ENCODE measurements at regions not wholly inside any gene's neighbourhood (a gene's known extent, or its start where the extent isn't known, plus 50 kb on each side); places are given as distances from the start of the nearest gene placed in this dataset.

DNA sequence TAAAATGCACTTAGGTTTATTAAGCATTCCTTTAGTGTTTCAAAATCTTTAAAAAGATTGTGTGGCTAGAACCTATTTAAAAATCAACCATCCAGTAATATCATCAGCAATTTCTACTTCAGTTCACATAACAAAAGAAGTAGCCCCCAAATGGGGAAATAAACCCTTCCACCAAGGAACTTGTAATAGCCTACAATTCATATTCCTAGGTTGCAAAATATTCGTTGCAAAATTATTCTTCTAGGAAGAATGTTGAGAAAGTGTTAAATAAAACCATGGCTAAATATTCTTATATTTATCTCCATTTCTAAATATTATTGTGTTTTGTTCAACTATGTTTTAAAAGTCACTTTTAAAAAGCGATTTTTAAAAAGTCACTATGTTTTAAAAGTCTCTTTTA lies 177.9 kb upstream of the PRLR start:
- TF ChIP-seq POLR2AphosphoS5 (IDR thresholded peaks at IDR 0.05; ENCODE audit: insufficient read depth in 1 of 2, low read depth in 1 of 2): no peak
- no peak for TF ChIP-seq POLR2A (IDR thresholded peaks at IDR 0.05)
- TF ChIP-seq, protein P1, sequence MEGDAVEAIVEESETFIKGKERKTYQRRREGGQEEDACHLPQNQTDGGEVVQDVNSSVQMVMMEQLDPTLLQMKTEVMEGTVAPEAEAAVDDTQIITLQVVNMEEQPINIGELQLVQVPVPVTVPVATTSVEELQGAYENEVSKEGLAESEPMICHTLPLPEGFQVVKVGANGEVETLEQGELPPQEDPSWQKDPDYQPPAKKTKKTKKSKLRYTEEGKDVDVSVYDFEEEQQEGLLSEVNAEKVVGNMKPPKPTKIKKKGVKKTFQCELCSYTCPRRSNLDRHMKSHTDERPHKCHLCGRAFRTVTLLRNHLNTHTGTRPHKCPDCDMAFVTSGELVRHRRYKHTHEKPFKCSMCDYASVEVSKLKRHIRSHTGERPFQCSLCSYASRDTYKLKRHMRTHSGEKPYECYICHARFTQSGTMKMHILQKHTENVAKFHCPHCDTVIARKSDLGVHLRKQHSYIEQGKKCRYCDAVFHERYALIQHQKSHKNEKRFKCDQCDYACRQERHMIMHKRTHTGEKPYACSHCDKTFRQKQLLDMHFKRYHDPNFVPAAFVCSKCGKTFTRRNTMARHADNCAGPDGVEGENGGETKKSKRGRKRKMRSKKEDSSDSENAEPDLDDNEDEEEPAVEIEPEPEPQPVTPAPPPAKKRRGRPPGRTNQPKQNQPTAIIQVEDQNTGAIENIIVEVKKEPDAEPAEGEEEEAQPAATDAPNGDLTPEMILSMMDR (IDR thresholded peaks at IDR 0.05): no peak
- no peaks in the 10 kb centered on the region for H3K27me3 ChIP-seq
- no peaks in the 10 kb centered on the region for H3K36me3 ChIP-seq
- no peak overlapping the region for H3K4me3 ChIP-seq
- no peaks in the 10 kb centered on the region for H3K4me1 ChIP-seq
- intact Hi-C loops (cut with DNase I): no loop called here
- H3K9me3 ChIP-seq: no peaks in the 10 kb centered on the region
- DNase-seq (ENCODE audit: extremely low spot score in 2 of 2): no peak
- no peak overlapping the region for H3K27ac ChIP-seq

GRCh38 chr5:35407697-35408096 lies 177.4 kb upstream of the PRLR start:
- TF ChIP-seq, protein P1 (IDR thresholded peaks at IDR 0.05): no peak
- TF ChIP-seq POLR2A (IDR thresholded peaks at IDR 0.05): no peak
- TF ChIP-seq POLR2AphosphoS5 (IDR thresholded peaks at IDR 0.05; ENCODE audit: insufficient read depth in 1 of 2, low read depth in 1 of 2): no peak
- Histone ChIP-seq H3K27me3 (no peaks in the 10 kb centered on the region), H3K36me3 (no peaks in the 10 kb centered on the region), H3K27ac (no peak overlapping the region), H3K4me1 (no peaks in the 10 kb centered on the region), H3K9me3 (no peaks in the 10 kb centered on the region), H3K4me3 (no peak overlapping the region)
- intact Hi-C loops (cut with DNase I): no loop called here
- DNase-seq (ENCODE audit: extremely low spot score in 2 of 2): no peak

DNA sequence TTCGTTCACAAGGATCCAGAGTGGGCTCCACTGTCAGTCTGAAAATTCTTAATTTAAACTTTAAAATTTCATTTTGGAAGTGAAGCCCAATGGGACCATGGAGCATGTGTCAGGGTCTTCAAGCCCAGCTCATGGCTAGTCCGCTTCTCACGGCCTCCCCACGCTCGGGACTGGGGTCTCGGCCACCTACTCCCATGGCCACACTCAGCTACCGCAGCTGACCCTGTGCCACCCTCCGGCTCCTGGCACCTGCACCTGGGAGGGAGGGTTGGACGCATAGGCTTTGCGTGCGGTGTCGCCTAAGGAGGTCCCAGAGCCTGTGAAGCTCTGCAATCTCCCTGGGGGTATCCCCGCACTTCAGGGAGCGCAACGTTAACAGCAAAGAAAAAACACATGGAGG lies 175.7 kb upstream of the PRLR start:
- no peaks in the 10 kb centered on the region for H3K4me1 ChIP-seq
- intact Hi-C loops (cut with DNase I): no loop called here
- H3K27me3 ChIP-seq: no peaks in the 10 kb centered on the region
- H3K36me3 ChIP-seq: no peaks in the 10 kb centered on the region
- H3K9me3 ChIP-seq: no peaks in the 10 kb centered on the region
- TF ChIP-seq, protein P1 (IDR thresholded peaks at IDR 0.05): no peak
- TF ChIP-seq POLR2AphosphoS5 (IDR thresholded peaks at IDR 0.05; ENCODE audit: insufficient read depth in 1 of 2, low read depth in 1 of 2) (no peak), POLR2A (IDR thresholded peaks at IDR 0.05) (no peak)
- no peak overlapping the region for H3K27ac ChIP-seq
- DNase-seq (ENCODE audit: extremely low spot score in 2 of 2): no peak
- no peak overlapping the region for H3K4me3 ChIP-seq

- no peak overlapping the region for H3K27ac ChIP-seq
- H3K36me3 ChIP-seq: no peaks in the 10 kb centered on the region
- TF ChIP-seq POLR2A (IDR thresholded peaks at IDR 0.05): no peak
- H3K4me3 ChIP-seq: no peak overlapping the region
- H3K4me1 ChIP-seq: no peaks in the 10 kb centered on the region
- DNase-seq (ENCODE audit: extremely low spot score in 2 of 2): no peak
- H3K9me3 ChIP-seq: no peaks in the 10 kb centered on the region
- intact Hi-C loops (cut with DNase I): no loop called here
- no peaks in the 10 kb centered on the region for H3K27me3 ChIP-seq
These were observed 174.4 kb upstream of the PRLR start for GRCh38 chr5:35404701-35405100.

DNA sequence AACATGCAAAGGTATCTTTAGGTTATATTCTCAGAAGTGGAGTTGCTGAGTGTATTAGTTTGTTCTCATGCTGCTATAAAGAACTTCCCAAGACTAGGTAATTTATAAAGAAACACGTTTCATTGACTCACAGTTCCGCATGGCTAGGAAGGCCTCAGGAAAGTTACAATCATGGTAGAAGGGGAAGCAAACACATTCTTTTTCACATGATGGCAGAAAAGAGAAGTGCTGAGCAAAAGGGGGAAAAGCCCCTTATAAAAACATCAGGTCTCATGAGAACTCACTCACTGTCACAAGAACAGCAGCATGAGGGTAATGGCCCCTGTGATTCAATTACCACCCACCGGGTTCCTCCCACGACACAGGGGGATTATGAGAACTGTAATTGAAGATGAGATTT lies 163.6 kb upstream of the PRLR start:
- no peaks in the 10 kb centered on the region for H3K4me1 ChIP-seq
- intact Hi-C loops (cut with DNase I): no loop called here
- H3K9me3 ChIP-seq: no peaks in the 10 kb centered on the region
- H3K4me3 ChIP-seq: no peak overlapping the region
- H3K36me3 ChIP-seq: no peaks in the 10 kb centered on the region
- H3K27me3 ChIP-seq: no peaks in the 10 kb centered on the region
- TF ChIP-seq POLR2AphosphoS5 (IDR thresholded peaks at IDR 0.05; ENCODE audit: insufficient read depth in 1 of 2, low read depth in 1 of 2): no peak
- no peak for TF ChIP-seq POLR2A (IDR thresholded peaks at IDR 0.05)
- TF ChIP-seq, protein P1 (IDR thresholded peaks at IDR 0.05): no peak
- no peak for DNase-seq (ENCODE audit: extremely low spot score in 2 of 2)
- H3K27ac ChIP-seq: no peak overlapping the region

- TF ChIP-seq POLR2A (IDR thresholded peaks at IDR 0.05): no peak
- no peak for TF ChIP-seq POLR2AphosphoS5 (IDR thresholded peaks at IDR 0.05; ENCODE audit: insufficient read depth in 1 of 2, low read depth in 1 of 2)
- TF ChIP-seq, protein P1 (IDR thresholded peaks at IDR 0.05): no peak
- Histone ChIP-seq H3K9me3 (no peaks in the 10 kb centered on the region), H3K36me3 (no peaks in the 10 kb centered on the region), H3K27me3 (no peaks in the 10 kb centered on the region), H3K27ac (no peak overlapping the region), H3K4me1 (no peaks in the 10 kb centered on the region), H3K4me3 (no peak overlapping the region)
- DNase-seq (ENCODE audit: extremely low spot score in 2 of 2): no peak
- intact Hi-C loops (cut with DNase I): no loop called here
These were observed 154.4 kb upstream of the PRLR start for GRCh38 chr5:35384658-35385057.

Data from vagina (tissue), 2 donors.